ENCODE measurements at regions not wholly inside any gene's neighbourhood (a gene's known extent, or its start where the extent isn't known, plus 50 kb on each side); places are given as distances from the start of the nearest gene placed in this dataset.
"Not testable (repeated sequence)": the region's sequence is repeated elsewhere in the genome, so short reads cannot be mapped to it uniquely, and the experiment has no call there.

DNA sequence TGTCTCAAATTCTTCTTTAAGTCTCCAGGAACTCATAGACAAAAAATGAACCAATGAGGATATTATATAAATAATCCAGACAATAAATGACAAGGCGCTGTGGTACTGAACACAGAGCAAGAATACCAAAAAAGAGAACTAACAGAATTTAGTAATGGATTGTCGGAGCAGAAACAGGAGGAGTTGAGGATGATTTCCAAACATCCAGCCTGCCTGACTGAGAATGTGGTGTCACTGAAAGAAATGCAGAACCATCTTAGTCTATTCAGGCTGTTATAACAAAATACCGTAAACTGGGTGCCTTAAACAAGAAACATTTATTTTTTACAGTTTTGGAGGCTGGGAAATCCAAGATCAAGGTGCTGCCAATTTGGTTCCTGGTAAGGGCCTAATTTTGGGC lies 79.7 kb downstream of the RGS2 start:
- ChIA-PET CTCF (no interaction called here), POLR2A (no interaction called here)
- no peak overlapping the region for H3K4me3 Mint-ChIP-seq
- Histone ChIP-seq H3K36me3 (ENCODE audit: control insufficient read depth in 2 of 3, insufficient read depth in 3 of 3, low read length in 3 of 3) (no peaks in the 10 kb centered on the region), H3K9me3 (ENCODE audit: control insufficient read depth in 2 of 3, low read length in 3 of 3) (no peaks in the 10 kb centered on the region), H3K4me3 (ENCODE audit: low read length) (no peak overlapping the region), H3K27me3 (ENCODE audit: control insufficient read depth in 2 of 2, insufficient read depth in 2 of 2, low read length in 2 of 2) (no peaks in the 10 kb centered on the region), H3K4me1 (ENCODE audit: control insufficient read depth in 2 of 2, insufficient read depth in 2 of 2, low read length in 2 of 2) (no peaks in the 10 kb centered on the region), H3K27ac (ENCODE audit: low read depth, low read length) (no peak overlapping the region)
- no peaks in the 10 kb centered on the region for H3K9me3 Mint-ChIP-seq
- intact Hi-C loops (cut with micrococcal nuclease), result no loop called here
- no peaks in the 10 kb centered on the region for H3K27me3 Mint-ChIP-seq
- no peaks in the 10 kb centered on the region for H3K36me3 Mint-ChIP-seq
- ATAC-seq (no peak), DNase-seq (no peak)
- no peak overlapping the region for H3K27ac Mint-ChIP-seq
- H3K4me1 Mint-ChIP-seq, result peaks cover 0 to 1% (median 0%) of the 10 kb centered on the region in 7 donors

DNA sequence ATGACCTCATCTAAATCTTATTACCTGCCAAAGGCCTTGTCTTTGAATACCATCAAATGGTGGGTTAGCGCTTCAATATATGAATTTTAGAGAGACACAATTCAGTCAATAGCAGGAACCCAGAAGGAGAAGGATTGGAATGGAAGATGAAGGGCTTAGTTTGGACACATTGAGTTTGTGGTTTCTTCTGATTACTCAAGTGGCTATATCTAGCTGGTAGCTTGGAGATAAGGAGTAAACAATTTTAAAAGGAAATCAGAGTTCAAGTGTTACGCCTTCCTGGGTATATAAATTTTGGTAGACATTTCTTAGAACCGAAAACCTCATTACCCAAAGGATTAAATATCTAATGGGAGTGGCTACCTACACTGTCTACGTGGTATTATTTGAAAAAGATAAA lies 80.2 kb downstream of the RGS2 start:
- Histone ChIP-seq H3K9me3 (ENCODE audit: control insufficient read depth in 2 of 3, low read length in 3 of 3) (no peaks in the 10 kb centered on the region), H3K27ac (ENCODE audit: low read depth, low read length) (no peak overlapping the region), H3K36me3 (ENCODE audit: control insufficient read depth in 2 of 3, insufficient read depth in 3 of 3, low read length in 3 of 3) (no peaks in the 10 kb centered on the region), H3K4me3 (ENCODE audit: low read length) (no peak overlapping the region), H3K4me1 (ENCODE audit: control insufficient read depth in 2 of 2, insufficient read depth in 2 of 2, low read length in 2 of 2) (no peaks in the 10 kb centered on the region), H3K27me3 (ENCODE audit: control insufficient read depth in 2 of 2, insufficient read depth in 2 of 2, low read length in 2 of 2) (no peaks in the 10 kb centered on the region)
- peaks cover 0 to 1% (median 0%) of the 10 kb centered on the region in 7 donors for H3K4me1 Mint-ChIP-seq
- intact Hi-C loops (cut with micrococcal nuclease), result no loop called here
- no peaks in the 10 kb centered on the region for H3K27me3 Mint-ChIP-seq
- no peak for DNase-seq
- ATAC-seq, result no peak
- no peaks in the 10 kb centered on the region for H3K36me3 Mint-ChIP-seq
- no peak overlapping the region for H3K27ac Mint-ChIP-seq
- H3K4me3 Mint-ChIP-seq, result no peak overlapping the region
- CTCF ChIA-PET, result no interaction called here
- no peaks in the 10 kb centered on the region for H3K9me3 Mint-ChIP-seq
- POLR2A ChIA-PET, result no interaction called here

DNA sequence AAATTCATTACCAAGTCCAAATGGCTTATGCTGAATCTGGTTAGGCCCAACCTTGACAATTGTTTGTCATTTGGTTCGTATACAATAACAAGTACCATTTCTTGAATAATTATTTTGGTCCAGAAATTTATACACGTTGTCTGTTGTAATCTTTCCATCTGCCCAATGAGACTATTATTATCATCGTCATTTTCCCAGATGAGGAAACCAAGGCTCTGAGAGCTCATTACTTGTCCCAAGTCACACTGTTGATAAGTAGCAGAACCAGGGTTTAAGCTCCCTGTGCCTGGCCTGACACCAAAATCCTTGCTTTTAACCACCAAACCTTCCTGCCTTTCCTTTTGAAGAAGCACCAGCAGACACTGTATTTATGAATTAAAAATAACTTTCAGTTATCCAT lies 81.3 kb downstream of the RGS2 start:
- Mint-ChIP-seq H3K4me3 (no peak overlapping the region), H3K4me1 (peaks cover 0 to 1% (median 0%) of the 10 kb centered on the region in 7 donors), H3K9me3 (no peaks in the 10 kb centered on the region), H3K27ac (no peak overlapping the region), H3K36me3 (no peaks in the 10 kb centered on the region), H3K27me3 (no peaks in the 10 kb centered on the region)
- no peak overlapping the region for H3K27ac ChIP-seq (ENCODE audit: low read depth, low read length)
- H3K36me3 ChIP-seq (ENCODE audit: control insufficient read depth in 2 of 3, insufficient read depth in 3 of 3, low read length in 3 of 3), result no peaks in the 10 kb centered on the region
- ATAC-seq (no peak), DNase-seq (no peak)
- no peaks in the 10 kb centered on the region for H3K27me3 ChIP-seq (ENCODE audit: control insufficient read depth in 2 of 2, insufficient read depth in 2 of 2, low read length in 2 of 2)
- POLR2A ChIA-PET, result no interaction called here
- intact Hi-C loops (cut with micrococcal nuclease), result no loop called here
- H3K4me1 ChIP-seq (ENCODE audit: control insufficient read depth in 2 of 2, insufficient read depth in 2 of 2, low read length in 2 of 2), result no peaks in the 10 kb centered on the region
- H3K9me3 ChIP-seq (ENCODE audit: control insufficient read depth in 2 of 3, low read length in 3 of 3), result no peaks in the 10 kb centered on the region
- H3K4me3 ChIP-seq (ENCODE audit: low read length), result no peak overlapping the region
- CTCF ChIA-PET, result interaction anchor here (0.6 kb wide), 1 partner anchor 316 kb away, joined by 3 read pairs; no protein-coding TSS in a partner anchor

GRCh38 chr1:192892934-192893333 lies 84.1 kb downstream of the RGS2 start:
- H3K27ac ChIP-seq (ENCODE audit: low read depth, low read length), result no peak overlapping the region
- H3K9me3 ChIP-seq (ENCODE audit: control insufficient read depth in 2 of 3, low read length in 3 of 3), result no peaks in the 10 kb centered on the region
- no peak for DNase-seq
- H3K4me3 Mint-ChIP-seq, result no peak overlapping the region
- no peaks in the 10 kb centered on the region for H3K36me3 ChIP-seq (ENCODE audit: control insufficient read depth in 2 of 3, insufficient read depth in 3 of 3, low read length in 3 of 3)
- POLR2A ChIA-PET, result no interaction called here
- intact Hi-C loops (cut with micrococcal nuclease), result no loop called here
- ATAC-seq, result no peak
- peaks cover 0 to 3% (median 0%) of the 10 kb centered on the region in 5 donors for H3K27me3 Mint-ChIP-seq
- CTCF ChIA-PET, result no interaction called here
- no peaks in the 10 kb centered on the region for H3K9me3 Mint-ChIP-seq
- no peak overlapping the region for H3K4me3 ChIP-seq (ENCODE audit: low read length)
- no peaks in the 10 kb centered on the region for H3K36me3 Mint-ChIP-seq
- H3K27ac Mint-ChIP-seq, result no peak overlapping the region
- no peaks in the 10 kb centered on the region for H3K4me1 Mint-ChIP-seq
- H3K4me1 ChIP-seq (ENCODE audit: control insufficient read depth in 2 of 2, insufficient read depth in 2 of 2, low read length in 2 of 2), result no peaks in the 10 kb centered on the region
- H3K27me3 ChIP-seq (ENCODE audit: control insufficient read depth in 2 of 2, insufficient read depth in 2 of 2, low read length in 2 of 2), result no peaks in the 10 kb centered on the region

GRCh38 chr1:192895487-192895886 lies 86.6 kb downstream of the RGS2 start:
- ATAC-seq; H3K9me3 Mint-ChIP-seq; H3K36me3 ChIP-seq (ENCODE audit: control insufficient read depth in 2 of 3, insufficient read depth in 3 of 3, low read length in 3 of 3); H3K4me3 ChIP-seq (ENCODE audit: low read length); H3K4me1 ChIP-seq (ENCODE audit: control insufficient read depth in 2 of 2, insufficient read depth in 2 of 2, low read length in 2 of 2); H3K27me3 Mint-ChIP-seq; H3K27ac ChIP-seq (ENCODE audit: low read depth, low read length); H3K4me1 Mint-ChIP-seq; intact Hi-C loops (cut with micrococcal nuclease); POLR2A ChIA-PET; CTCF ChIA-PET; H3K27ac Mint-ChIP-seq; H3K36me3 Mint-ChIP-seq; H3K4me3 Mint-ChIP-seq; DNase-seq; H3K27me3 ChIP-seq (ENCODE audit: control insufficient read depth in 2 of 2, insufficient read depth in 2 of 2, low read length in 2 of 2); H3K9me3 ChIP-seq (ENCODE audit: control insufficient read depth in 2 of 3, low read length in 3 of 3): not testable (repeated sequence)

GRCh38 chr1:192896376-192896775 lies 87.5 kb downstream of the RGS2 start:
- H3K9me3 Mint-ChIP-seq, result no peaks in the 10 kb centered on the region
- DNase-seq (no peak), ATAC-seq (no peak)
- H3K27ac ChIP-seq (ENCODE audit: low read depth, low read length), result no peak overlapping the region
- H3K9me3 ChIP-seq (ENCODE audit: control insufficient read depth in 2 of 3, low read length in 3 of 3), result no peaks in the 10 kb centered on the region
- no peaks in the 10 kb centered on the region for H3K4me1 ChIP-seq (ENCODE audit: control insufficient read depth in 2 of 2, insufficient read depth in 2 of 2, low read length in 2 of 2)
- H3K36me3 Mint-ChIP-seq, result no peaks in the 10 kb centered on the region
- no peaks in the 10 kb centered on the region for H3K4me1 Mint-ChIP-seq
- CTCF ChIA-PET, result no interaction called here
- no peak overlapping the region for H3K4me3 ChIP-seq (ENCODE audit: low read length)
- H3K27me3 Mint-ChIP-seq, result peaks cover 0 to 3% (median 0%) of the 10 kb centered on the region in 5 donors
- POLR2A ChIA-PET, result no interaction called here
- H3K4me3 Mint-ChIP-seq, result no peak overlapping the region
- no peaks in the 10 kb centered on the region for H3K36me3 ChIP-seq (ENCODE audit: control insufficient read depth in 2 of 3, insufficient read depth in 3 of 3, low read length in 3 of 3)
- intact Hi-C loops (cut with micrococcal nuclease), result no loop called here
- no peaks in the 10 kb centered on the region for H3K27me3 ChIP-seq (ENCODE audit: control insufficient read depth in 2 of 2, insufficient read depth in 2 of 2, low read length in 2 of 2)
- H3K27ac Mint-ChIP-seq, result no peak overlapping the region

- Histone ChIP-seq H3K9me3 (ENCODE audit: control insufficient read depth in 2 of 3, low read length in 3 of 3) (no peaks in the 10 kb centered on the region), H3K4me1 (ENCODE audit: control insufficient read depth in 2 of 2, insufficient read depth in 2 of 2, low read length in 2 of 2) (no peaks in the 10 kb centered on the region), H3K4me3 (ENCODE audit: low read length) (no peak overlapping the region), H3K36me3 (ENCODE audit: control insufficient read depth in 2 of 3, insufficient read depth in 3 of 3, low read length in 3 of 3) (no peaks in the 10 kb centered on the region), H3K27ac (ENCODE audit: low read depth, low read length) (no peak overlapping the region), H3K27me3 (ENCODE audit: control insufficient read depth in 2 of 2, insufficient read depth in 2 of 2, low read length in 2 of 2) (no peaks in the 10 kb centered on the region)
- intact Hi-C loops (cut with micrococcal nuclease), result no loop called here
- H3K27me3 Mint-ChIP-seq, result peaks cover 0 to 3% (median 0%) of the 10 kb centered on the region in 5 donors
- CTCF ChIA-PET, result no interaction called here
- no peak overlapping the region for H3K4me3 Mint-ChIP-seq
- H3K4me1 Mint-ChIP-seq, result peaks cover 0 to 4% (median 2%) of the 10 kb centered on the region in 7 donors
- DNase-seq (no peak), ATAC-seq (no peak)
- POLR2A ChIA-PET, result no interaction called here
- H3K27ac Mint-ChIP-seq, result no peak overlapping the region
- no peaks in the 10 kb centered on the region for H3K9me3 Mint-ChIP-seq
- H3K36me3 Mint-ChIP-seq, result no peaks in the 10 kb centered on the region
These were observed 92.7 kb downstream of the RGS2 start for GRCh38 chr1:192901500-192901899.

Measured in naive thymus-derived CD4-positive, alpha-beta T cell (primary cell).